NB4 (cell line): ENCODE measurements at regions not wholly inside any gene's neighbourhood (a gene's known extent, or its start where the extent isn't known, plus 50 kb on each side); places are given as distances from the start of the nearest gene placed in this dataset.

Source experiments
- MYC ChIP-seq: IDR thresholded peaks from 2 replicates; pipeline ENCODE4 v1.6.1; 2011; ENCODE audit warnings: low read depth, low read length
- POLR2A ChIP-seq: IDR thresholded peaks from 2 replicates; pipeline ENCODE4 v1.6.1; 2011; ENCODE audit warnings: mild to moderate bottlenecking; ENCODE audit not compliant: insufficient read length; ENCODE audit errors: extremely low read depth
- TF ChIP-seq, protein P1 (sequence below): IDR thresholded peaks from one replicate; pipeline ENCODE4 v1.5.1; 2012; ENCODE audit warnings: low read depth, low read length

DNA sequence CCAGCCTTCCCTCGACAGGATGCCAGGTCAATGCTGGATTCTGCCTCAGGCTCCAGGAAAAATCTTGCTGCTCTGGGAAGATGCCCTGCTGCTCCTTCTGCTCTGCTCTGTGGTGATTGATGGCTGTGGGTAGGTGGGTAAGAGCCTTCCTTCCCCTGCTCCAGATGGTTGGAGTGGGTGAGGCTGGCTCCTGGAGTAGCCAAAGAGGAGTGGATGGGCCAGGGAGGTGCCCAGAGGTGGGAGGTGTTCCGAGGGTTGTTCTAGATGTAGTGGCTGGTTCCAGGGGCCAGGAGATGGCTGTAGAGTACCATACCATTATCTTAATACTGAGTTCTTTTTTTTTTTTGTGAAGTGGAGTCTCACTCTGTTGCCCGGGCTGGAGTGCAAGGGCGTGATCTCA lies 99.6 kb upstream of the THY1 start:
- TF ChIP-seq POLR2A (no peak), MYC (no peak)
- TF ChIP-seq, protein P1, sequence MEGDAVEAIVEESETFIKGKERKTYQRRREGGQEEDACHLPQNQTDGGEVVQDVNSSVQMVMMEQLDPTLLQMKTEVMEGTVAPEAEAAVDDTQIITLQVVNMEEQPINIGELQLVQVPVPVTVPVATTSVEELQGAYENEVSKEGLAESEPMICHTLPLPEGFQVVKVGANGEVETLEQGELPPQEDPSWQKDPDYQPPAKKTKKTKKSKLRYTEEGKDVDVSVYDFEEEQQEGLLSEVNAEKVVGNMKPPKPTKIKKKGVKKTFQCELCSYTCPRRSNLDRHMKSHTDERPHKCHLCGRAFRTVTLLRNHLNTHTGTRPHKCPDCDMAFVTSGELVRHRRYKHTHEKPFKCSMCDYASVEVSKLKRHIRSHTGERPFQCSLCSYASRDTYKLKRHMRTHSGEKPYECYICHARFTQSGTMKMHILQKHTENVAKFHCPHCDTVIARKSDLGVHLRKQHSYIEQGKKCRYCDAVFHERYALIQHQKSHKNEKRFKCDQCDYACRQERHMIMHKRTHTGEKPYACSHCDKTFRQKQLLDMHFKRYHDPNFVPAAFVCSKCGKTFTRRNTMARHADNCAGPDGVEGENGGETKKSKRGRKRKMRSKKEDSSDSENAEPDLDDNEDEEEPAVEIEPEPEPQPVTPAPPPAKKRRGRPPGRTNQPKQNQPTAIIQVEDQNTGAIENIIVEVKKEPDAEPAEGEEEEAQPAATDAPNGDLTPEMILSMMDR = no peak
